HG03060 (cell line): ENCODE measurements at regions not wholly inside any gene's neighbourhood (a gene's known extent, or its start where the extent isn't known, plus 50 kb on each side); places are given as distances from the start of the nearest gene placed in this dataset.
"Not testable (repeated sequence)": the region's sequence is repeated elsewhere in the genome, so short reads cannot be mapped to it uniquely, and the experiment has no call there.

Source experiments
- ATAC-seq: cut with Tn5 transposase; IDR thresholded peaks from one replicate; pipeline ENCODE4 v1.9.1; 2021; ENCODE audit warnings: low read depth, moderate number of reproducible peaks; ENCODE audit not compliant: unreplicated experiment

DNA sequence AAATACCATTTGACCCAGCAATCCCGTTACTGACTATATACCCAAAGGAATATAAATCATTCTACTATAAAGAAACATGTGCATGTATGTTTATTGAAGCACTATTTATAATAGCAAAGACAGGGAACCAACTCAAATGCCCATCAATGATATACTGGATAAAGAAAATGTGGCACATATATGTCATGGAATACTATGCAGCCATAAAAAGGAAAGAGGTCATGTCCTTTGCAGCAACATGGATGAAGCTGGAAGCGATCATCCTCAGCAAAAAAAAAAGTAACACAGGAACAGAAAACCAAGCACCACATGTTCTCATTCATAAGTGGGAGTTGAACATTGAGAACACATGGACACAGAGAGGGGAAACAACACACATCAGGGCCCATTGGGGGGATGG, 99.9 kb upstream of the THUMPD2 start:
- ATAC-seq: not testable (repeated sequence)

DNA sequence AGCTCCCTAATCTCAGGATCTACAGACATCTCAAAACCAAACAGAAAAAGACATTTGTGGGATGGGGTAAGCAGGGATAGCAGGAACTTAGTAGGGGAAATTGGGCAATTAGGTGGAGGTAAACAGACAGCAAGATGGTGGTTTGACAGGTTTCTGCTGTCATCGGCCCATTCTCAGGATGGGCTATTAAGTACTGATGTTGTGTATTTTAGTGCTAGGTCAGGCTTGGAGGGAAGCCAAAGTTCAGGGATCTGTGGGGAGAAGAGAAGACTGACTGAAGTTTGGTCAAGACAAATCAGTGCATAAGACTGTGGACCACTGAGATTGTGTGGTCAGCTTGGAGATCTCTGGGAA, 96.8 kb upstream of the THUMPD2 start:
- ATAC-seq: no peak

DNA sequence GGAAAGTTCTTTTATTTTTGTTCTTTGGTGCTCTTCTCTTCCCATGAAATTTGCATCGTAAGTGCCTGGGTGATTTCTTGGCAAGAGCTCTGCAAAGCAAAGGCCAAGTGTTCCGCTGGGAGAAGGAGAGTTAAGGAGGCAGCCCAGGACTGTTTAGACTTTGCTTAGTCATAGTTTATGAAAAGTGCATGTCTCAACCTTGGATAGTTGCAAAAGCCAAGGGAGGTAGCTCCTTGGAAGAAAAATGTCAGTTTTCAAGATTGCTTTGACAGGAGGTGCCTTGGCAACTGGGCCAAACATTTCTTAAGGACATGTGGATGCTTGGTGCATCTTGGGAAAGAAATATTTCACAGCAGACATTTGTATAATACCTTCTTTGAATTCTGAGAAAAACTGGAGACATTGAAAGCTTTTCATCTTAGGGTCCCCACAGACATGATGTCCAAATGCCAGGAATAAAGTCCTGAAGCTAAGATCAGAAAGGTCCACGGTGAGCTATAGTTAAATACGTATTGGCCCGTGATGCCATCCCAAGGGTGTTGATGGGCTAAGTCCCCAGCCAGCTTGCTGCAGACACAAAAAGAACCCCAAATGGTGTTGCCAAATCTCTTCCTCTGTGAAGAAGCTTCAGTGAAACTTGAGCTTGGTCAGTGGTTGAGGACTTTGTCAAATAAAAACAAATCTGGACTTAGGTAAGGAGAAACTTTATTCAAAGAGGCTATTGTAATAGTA, 96.3 kb upstream of the THUMPD2 start:
- ATAC-seq: no peak

DNA sequence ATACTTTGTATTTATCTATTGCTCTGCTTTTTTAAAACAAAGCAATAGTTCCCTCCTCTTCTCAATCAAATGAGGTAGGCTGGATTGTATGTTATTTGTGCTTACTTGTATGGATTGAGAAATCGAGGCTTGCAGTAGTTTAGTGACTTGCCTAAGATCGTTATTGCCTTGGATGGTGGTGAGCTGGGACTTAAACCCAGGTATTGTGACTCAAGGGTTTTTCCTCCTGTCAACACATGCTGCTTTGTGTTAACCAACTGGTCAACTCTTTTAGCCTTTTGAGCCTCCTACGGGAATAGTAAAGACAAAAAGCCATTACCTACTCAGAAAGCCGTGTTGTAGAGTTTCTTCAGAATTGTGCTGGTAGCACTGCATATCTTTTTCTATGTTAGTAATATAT, 95.2 kb upstream of the THUMPD2 start:
- no peak for ATAC-seq

DNA sequence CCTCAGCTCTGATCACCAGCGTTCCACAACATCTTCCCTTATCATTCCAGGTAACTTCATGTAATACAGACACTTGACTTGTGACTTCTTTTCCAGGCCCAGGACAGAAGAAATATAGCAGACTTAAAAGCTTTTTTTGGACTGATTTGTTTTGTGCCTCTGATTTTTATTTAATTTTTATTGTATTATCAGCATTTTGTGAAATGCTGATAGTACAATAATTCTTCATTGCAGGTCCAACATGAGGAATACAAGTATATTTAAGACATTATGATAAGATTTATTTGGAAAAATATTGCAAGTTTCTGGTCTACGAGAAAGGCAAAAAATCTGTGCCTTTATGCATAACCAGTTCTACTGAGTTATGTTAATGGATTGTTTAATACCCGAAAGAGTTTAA, 94.5 kb upstream of the THUMPD2 start:
- no peak for ATAC-seq

DNA sequence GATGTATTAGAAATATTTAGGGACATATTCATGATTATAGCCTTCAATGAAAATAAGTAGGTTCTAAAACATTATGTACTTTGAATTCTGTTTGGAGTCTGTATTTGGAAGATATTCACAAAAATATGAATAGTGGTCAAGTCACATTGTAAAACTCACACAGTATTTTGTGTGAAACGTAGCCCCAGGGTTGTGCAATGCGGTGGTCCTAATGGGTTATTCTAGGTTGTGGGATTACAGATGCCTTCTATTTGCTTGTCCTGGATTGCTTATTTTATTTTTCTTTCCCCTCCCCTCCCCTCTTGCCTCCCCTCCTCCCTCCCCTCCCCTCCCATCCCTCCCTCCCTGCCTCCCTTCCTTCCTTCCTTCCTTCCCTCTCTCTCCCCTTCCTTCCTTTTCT, 93.7 kb upstream of the THUMPD2 start:
- no peak for ATAC-seq

DNA sequence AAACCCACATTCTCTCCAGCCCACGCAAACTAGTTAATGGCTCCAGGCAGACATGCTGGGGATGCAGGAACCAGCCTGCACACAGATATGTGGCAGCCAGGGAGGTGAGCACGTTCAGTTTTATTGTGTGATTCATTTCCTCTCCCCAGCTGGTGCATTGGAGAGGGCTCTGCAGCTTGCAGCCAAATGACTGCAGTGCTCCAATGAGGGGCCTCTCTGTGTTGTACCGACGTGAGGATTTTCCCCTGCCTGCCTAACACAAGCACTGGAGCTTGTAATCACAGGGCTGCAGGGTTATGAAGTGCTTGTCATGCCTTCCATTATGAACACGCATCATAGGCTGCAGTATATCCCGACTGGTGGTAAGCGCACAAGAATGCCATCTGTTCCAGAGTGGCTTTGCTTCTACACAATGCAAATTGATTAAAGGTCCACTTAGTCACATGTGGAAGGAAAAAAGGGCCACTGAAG, 92.3 kb upstream of the THUMPD2 start:
- ATAC-seq: no peak

DNA sequence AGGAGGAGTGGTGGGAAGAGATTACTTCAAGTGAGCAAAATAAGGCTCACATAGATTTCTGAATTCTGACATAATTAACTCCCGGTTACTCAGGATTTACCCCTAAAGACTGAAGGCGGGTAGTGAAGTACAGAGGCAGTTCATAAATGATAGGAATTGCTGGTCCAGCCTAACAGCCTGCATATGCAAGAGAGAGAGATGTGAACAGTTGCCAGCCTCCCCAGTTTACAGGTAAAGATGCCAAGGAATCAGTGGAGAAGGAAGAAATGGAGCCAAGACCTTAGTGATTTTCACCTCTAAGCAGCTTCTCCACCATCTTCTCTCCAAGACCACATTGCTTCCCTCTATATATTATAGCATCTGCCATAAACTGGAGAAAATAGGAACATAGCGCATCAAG, 91.8 kb upstream of the THUMPD2 start:
- ATAC-seq: no peak

DNA sequence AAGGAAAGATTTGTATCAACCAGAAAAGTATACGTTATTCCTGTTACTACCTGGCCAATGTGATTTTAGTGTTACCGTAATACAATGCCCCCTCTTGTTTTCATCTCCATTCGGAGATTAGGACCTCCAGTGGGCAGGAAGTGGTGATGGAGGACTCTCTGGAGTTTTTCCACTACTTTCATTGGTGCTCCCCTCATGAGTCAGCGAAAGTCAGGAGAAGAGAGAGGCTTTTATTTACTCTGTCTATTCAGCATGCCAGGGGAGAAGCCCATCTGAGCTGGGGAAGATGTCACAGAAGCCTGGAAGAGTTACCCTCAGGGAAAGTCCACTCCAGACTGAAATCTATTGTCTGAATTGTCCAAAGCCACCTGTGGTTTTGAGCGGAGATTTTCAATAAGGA, 88.2 kb upstream of the THUMPD2 start:
- no peak for ATAC-seq

DNA sequence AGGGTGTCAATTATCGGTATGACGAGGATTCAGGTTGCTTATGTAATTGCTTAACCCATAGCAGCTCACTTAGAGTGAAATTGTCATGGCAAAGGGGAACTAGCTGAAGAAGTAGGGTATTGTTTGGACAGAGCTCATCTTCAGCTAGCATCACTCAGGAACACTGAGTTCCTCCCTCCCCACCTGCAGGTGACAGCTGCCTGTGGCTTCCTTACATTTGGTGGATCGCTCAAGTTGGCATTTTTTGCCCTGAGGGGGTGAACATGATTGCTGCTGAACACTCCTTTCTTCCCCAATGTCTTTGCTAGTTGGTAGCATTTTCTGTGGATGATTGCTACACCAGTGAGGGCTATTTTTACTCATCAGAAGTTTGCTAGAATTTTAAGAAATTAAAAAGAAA, 86.7 kb upstream of the THUMPD2 start:
- no peak for ATAC-seq

DNA sequence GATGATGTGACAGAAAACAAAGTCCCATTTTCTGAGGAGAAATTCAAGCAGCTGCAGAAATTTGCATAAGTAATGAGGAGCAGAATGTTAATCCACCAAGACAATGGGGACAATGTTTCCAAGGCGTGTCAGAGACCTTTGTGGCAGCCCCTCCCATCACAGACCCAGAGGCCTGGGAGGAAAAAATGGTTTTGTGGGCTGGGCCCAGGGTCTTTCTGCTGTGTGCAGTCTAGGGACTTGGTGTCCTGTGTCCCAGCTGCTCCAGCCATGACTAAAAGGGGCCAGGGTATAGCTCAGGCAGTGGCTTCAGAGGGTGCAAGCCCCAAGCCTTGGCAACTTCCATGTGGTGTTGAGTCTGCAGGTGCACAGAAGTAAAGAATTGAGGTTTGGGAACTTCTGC, 84.6 kb upstream of the THUMPD2 start:
- ATAC-seq: not testable (repeated sequence)

DNA sequence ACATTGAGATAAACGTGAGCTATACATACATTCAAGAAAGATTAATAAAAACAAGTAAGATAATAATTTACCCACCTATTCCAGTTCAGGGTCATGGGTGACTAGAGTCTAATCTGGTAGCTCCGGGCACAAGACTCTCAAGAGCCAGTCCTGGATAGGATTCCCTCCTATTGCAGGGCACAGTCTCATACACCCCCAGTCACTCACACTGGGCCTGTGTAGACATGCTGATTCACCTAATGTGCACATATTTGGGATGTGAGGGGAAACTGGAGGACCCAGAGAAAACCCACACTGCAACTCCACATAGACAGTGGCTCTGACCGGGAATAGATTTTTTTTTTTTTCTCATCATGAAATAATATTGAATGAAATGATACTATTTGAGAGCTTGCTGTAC, 81.5 kb upstream of the THUMPD2 start:
- ATAC-seq: no peak

DNA sequence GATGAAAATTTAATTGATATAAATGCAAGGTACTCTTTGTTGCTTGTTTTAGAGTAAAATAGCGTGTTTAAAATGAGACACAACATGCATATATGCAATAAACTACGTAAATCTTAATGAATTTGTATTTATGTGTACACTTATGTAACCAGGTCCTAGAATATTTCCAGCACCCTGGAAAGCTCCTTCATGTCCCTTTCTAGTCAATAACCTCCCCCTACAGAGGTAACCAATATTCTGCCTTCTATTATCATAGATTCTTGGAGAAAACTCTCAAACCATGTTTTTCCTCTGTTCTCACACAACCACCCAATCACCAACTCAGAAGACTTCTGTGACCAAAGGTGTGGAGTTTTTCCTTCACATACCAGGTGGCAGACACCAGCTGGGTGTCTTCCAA, 79.6 kb upstream of the THUMPD2 start:
- ATAC-seq: no peak

DNA sequence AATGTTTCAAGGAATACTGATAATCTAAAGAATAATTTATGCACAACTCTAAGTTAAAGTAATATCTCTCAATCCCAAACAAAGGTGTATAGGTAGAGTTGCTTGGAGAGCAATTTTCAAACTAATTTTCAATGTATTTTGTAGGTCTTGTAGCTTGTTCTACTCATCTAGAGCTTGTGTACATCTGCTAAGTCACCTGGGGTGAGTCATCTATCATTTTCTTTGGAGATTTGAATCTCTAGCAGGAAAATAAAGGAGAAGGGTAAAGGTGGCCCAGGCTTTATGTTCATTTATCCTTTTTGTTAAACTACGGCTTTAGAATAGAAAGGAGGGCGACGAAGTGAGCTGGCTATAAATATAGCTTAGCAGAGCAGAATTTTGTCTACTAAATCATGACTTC, 76.8 kb upstream of the THUMPD2 start:
- no peak for ATAC-seq

DNA sequence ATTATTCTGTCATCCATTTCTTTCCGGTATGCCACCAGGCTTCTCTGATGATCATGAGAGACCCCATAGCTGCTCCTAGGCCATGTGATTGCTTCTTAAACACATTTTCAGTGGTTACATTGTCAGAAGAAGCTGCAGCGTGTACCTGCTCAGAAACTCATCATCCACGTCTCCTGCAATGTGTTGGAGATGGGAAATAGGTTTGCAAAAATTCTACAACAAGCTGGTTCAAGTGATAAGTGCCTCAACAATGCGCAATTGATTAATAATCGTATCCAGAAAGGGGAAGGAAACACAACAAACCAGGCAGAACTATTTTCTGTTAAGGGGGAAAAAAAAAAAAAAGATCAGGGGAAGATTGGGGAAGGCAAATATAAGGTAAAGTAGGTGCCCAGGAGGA, 75.7 kb upstream of the THUMPD2 start:
- ATAC-seq: no peak

DNA sequence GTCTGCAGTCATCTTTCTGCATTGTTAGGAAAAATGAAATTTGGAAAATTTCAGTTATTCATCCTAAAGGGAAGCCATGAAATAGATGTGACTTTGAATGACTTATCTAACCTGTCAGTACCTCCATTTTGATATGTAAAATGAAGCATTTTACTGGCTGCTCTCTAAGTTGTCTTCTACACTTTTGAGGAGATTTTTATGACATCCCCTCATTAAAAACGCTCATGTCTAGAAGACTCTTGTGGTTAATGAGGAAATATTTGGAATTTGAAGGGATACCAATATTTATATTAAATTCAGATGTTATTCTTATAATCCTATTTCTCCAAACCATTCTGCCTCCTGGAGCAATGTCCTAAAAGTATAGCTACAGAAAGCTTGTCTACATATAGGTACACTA, 73.8 kb upstream of the THUMPD2 start:
- ATAC-seq: no peak

DNA sequence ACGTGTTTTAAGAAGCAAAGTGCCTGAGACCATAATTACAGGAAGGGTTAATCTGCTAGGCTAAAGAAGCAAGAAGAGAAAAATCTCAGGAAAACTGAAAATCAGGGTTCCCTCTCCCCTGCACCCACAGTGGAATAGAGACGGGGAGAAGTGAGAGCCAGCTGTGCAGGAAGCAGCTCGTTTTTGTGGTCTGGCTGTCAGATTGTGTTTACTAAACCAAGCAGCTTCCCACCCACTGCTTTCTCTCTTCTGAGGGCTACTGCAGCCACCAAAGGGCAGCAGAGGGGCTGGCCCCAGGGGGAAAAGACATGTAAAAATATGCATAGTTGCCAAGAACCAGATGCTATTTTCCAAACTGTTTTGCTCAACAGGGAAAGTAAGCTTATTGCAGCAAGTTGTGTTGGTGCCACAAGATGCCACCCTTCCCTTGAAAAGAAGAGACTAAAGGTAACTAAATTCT, 72.6 kb upstream of the THUMPD2 start:
- ATAC-seq: peak; percentile 64

DNA sequence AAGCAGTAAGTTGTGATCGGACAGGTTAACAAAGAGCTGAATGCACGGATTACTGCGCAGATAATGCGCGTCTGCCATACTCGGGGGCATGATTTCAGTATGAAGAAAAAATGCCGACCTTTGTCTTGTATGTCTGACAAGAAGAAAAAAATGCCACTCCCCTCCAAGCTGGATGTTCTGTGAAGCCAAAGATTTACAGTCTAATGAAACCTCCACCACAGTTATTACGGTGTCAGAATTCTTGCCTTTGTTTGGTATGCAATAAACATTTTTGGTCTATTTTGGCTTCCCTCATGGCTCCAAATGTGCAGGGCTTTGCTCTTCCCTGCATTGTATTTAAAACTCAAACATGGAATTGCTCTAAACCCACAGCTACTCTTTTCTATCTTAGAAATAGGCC, 72.2 kb upstream of the THUMPD2 start:
- peak; percentile 3 for ATAC-seq

DNA sequence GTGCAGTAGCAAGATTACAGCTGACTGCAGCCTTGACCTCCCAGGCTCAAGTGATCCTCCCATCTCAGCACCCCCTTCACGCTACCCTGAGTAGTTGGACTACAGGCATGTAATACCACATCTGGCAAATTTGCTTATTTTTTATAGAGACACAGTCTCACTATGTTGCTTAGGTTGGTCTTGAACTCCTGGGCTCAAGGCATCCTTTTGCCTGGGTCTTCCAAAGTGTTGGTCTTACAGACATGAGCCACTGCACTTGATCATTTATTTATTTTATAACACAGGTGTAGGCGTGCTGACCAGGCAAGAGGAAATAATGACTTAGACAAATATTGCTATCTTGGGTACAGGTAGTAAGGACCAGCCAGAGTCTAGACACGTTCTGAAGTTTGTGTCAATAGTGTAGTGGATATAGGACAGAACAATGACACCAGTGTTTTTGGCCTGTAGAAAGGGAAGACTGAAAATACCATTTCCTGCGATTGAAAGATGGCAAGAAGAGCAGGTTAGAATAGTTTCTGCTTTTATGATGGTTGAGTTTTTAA, 71.0 kb upstream of the THUMPD2 start:
- ATAC-seq: no peak

DNA sequence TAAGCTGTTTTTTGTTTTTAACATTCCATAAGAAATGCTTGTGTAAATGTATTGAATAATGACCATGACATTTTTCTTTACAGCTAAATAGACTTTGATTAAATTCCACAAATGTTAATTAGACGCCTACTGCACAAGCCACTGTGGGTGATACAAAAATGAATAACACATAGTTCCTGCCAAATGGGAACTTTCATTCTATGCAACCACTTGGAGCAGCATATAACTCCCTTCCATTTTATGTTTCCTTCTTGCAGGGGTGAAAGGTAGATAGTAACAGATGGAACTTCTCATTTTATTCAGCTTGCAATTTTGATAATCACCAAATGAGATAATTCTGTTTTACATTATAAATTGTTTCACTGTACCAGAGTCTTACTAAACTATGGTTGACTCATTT, 70.0 kb upstream of the THUMPD2 start:
- no peak for ATAC-seq

DNA sequence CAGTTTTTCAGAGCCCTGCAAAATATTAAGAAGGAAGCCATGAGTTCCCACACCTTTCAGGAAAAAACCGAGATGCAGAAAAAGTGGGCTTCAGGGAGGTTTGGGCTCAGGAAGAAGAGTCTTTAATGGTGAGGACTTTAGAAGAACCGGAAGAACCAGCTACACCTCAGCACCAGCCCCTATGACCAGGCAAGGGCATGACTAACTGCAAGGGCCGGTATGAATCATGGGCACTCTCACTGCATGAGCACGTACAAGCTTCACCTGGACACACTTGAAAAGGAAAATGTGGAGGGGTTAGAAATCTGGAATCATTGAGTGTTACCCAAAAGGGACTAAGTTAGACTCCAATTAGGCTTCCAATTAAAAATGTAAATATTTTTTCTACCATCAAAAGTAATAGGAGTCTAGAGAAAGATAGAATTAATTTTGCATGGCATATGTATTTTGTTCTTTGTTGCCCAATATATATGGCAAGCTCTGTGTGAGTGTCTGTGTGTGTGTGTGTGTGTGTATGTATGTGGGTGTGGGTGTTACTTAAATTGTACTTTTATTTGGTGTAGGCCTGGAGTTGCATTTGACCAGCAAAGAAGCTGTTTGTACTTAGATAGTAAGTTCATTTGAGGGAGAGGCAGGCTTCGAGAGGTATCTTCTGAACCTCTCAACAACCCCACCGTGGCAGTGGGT, 66.5 kb upstream of the THUMPD2 start:
- no peak for ATAC-seq

DNA sequence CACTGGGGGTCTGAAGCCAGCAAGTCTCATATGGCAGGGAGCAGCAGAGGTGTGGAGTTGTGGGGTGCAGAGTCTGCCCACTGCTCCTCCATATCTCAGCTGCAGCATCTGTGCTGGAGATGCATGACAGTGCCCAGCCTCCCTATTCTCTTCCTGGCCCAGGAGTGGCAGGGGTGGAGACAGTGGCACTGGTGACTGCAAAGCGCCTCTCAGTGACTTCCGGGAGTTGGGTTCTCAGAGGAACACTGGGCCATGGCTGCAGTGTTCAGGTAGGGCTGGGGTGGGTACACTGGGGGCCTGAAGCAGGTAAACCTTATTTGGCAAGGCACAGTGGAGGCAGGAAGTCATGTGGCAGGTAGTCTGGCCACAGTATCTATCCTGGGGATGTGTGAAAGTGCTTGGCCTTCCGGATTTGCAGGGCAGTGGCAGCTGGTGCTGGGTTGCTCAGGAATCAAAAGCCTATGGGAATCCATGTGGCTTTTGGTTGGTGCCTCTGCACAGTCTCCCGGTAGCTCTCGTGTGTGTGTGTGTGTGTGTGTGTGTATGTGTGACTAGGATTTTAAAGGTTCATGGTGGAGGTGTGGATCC, 60.3 kb upstream of the THUMPD2 start:
- ATAC-seq: no peak
